ENCODE measurements at regions not wholly inside any gene's neighbourhood (a gene's known extent, or its start where the extent isn't known, plus 50 kb on each side); places are given as distances from the start of the nearest gene placed in this dataset.

- FAIRE-seq (no peak), DNase-seq (ENCODE audit: low spot score in 2 of 2) (no peak)
Observed at GRCh38 chr5:109533751-109534272, 124.0 kb upstream of the PJA2 start.

GRCh38 chr5:109532773-109533364 lies 123.1 kb upstream of the PJA2 start:
- FAIRE-seq (no peak), DNase-seq (ENCODE audit: low spot score in 2 of 2) (no peak)

GRCh38 chr5:109531262-109531661 lies 121.5 kb upstream of the PJA2 start:
- FAIRE-seq: no peak

DNA sequence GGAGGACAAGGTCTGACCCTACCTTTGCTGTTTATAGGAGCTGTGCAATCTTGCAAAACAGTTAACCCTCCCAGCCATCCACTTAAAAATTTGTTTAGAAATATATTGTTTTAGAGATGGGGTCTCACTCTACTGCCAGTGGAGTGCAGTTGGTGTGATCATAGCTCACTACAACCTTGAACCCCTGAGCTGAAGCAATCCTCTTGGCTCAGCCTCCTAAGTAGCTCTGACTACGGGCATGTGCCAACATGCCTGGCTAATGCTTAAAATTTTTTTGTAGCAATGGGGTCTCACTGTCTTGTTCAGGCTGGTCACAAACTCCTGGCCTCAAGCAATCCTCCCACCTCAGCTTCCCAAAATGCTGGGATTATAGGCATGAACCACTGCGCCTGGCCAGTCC lies 120.2 kb upstream of the PJA2 start:
- DNase-seq (ENCODE audit: low spot score in 2 of 2) (no peak), FAIRE-seq (no peak)

More at GRCh38 chr5:109531262-109531661, 121.5 kb upstream of the PJA2 start:
- no peak for DNase-seq (ENCODE audit: low spot score in 2 of 2)

DNA sequence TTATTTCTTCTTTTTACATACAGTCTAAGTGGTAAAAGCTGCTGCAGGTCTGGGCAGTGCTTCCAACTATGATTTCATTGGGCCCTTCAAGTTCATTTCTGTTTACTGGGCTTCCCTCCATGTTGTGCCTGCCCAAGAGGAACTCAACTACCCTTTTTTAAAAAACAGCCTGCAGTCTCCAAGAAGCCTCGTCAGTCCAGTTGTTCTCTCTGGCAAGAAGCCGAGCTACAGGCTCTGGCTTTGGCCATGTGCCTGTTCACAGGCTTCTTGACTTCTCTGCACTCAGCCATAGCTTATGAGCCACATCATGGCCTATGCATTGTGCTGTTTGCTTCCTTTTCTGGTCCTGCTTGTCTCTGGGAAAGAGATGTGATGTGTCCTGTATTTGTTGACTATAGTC lies 119.7 kb upstream of the PJA2 start:
- DNase-seq (ENCODE audit: low spot score in 2 of 2): no peak

GRCh38 chr5:109524555-109524954 lies 114.8 kb upstream of the PJA2 start:
- FAIRE-seq (no peak), DNase-seq (ENCODE audit: low spot score in 2 of 2) (no peak)

More for the DNA sequence above, 119.7 kb upstream of the PJA2 start:
- FAIRE-seq: no peak

DNA sequence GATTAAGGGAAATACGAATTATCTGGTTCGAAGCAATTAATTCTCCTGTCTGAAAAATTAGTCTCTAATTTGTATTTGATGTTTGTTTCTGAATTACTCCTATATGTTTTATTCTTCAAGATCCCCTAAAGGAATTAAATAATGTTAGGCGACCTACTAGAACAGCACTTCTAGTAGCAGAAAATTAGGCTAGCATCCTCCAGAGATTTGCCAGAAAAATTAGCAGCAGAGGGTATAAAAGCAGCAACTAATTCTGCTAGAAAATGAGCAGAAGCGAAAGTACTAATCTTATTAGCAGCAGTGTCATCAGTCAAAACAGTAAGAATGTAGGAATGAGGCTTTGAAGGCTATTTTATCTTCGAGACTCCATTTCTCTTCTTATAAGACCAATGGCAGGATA lies 114.3 kb upstream of the PJA2 start:
- no peak for FAIRE-seq
- DNase-seq (ENCODE audit: low spot score in 2 of 2): no peak

GRCh38 chr5:109522404-109522803 lies 112.6 kb upstream of the PJA2 start:
- FAIRE-seq: no peak
- DNase-seq (ENCODE audit: low spot score in 2 of 2): no peak

DNA sequence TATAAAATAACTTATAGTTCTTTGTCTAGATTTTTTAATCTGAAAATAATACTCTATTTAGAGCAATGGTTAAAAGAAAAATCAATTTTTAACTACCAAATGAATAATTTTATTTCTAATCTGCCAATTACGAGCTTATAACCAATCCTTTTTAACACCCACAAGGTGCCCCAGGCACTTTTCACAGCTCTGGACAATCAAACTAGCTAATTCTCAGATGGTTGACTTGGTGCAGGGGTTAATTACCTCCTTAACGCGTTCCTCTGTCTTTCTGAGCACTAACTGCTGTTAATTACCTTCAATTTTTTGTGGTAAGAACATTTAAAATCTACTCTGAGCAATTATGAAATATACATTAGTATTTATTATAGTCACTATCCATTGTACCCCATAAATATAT lies 109.6 kb upstream of the PJA2 start:
- FAIRE-seq (no peak), DNase-seq (ENCODE audit: low spot score in 2 of 2) (no peak)

DNA sequence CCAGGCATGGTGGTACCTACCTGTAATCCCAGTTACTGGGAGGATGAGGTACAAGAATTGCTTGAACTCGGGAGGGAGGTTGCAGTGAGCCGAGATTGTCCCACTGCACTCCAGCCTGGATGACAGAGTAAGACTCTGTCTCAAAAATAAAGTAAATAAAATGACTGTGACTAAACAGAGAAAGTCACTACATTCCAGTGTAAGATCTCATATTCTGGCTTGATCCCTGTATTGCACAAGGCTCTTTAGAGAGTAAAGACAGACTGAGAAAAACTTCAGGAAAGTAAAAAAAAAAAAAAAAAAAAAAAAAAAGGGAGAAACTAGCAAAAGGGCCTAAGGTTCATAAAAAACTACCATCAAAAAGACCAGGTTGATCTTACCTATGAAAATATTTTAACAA lies 106.6 kb upstream of the PJA2 start:
- FAIRE-seq (no peak), DNase-seq (ENCODE audit: low spot score in 2 of 2) (no peak)

- FAIRE-seq: no peak
Observed at GRCh38 chr5:109511980-109512734, 102.4 kb upstream of the PJA2 start.

GRCh38 chr5:109506556-109506955 lies 96.8 kb upstream of the PJA2 start:
- no peak for FAIRE-seq
- DNase-seq (ENCODE audit: low spot score in 2 of 2): no peak

More at GRCh38 chr5:109511980-109512734, 102.4 kb upstream of the PJA2 start:
- no peak for DNase-seq (ENCODE audit: low spot score in 2 of 2)

DNA sequence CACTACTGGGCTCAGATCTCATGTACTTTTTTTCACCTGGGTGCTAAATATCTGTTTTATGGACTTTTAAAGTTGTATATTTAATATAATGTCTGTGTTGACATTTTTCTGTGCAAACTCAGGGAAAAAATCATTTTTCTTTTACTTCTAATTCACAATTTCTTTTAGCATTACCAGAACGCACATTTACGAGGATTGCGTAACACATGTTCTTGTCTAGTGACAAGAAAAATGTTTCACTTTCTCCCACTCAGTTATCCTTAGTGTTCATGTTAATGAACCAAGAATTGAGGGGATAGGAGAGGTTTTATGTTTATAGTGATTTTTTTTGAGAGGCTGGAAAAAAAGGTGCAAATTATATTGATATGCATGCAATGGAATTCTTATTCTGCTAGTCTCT lies 86.3 kb upstream of the PJA2 start:
- DNase-seq (ENCODE audit: low spot score in 2 of 2): no peak
- FAIRE-seq: no peak

DNA sequence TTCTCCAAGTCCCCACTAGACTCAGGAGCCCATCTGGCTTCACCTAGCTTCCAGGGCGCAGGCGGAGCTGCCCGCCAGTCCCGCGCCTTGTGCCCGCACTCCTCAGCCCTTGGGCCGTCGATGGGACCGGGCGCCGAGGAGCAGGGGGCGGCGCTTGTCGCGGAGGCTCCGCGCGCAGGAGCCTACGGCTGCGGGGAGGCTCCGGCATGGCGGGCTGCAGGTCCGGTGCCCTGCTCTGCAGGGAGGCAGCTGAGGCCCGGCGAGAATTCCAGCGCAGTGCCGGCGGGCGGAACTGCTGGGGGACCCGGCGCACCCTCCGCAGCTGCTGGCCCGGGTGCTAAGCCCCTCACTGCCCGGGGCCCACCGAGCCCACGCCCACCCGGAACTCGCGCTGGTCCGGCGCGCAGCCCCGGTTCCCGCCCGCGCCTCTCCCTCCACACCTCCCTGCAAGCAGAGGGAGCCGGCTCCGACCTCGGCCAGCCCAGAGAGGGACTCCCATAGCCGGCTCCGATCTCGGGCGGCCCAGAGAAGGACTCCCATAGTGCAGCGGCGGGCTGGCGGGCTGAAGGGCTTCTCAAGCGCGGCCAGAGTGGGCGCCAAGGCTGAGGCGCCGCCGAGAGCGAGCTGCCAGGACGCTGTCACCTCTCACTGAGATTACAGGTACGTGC lies 78.1 kb upstream of the PJA2 start:
- FAIRE-seq (no peak), DNase-seq (ENCODE audit: low spot score in 2 of 2) (no peak)

GRCh38 chr5:109486200-109486804 lies 76.5 kb upstream of the PJA2 start:
- DNase-seq (ENCODE audit: low spot score in 2 of 2) (no peak), FAIRE-seq (no peak)

DNA sequence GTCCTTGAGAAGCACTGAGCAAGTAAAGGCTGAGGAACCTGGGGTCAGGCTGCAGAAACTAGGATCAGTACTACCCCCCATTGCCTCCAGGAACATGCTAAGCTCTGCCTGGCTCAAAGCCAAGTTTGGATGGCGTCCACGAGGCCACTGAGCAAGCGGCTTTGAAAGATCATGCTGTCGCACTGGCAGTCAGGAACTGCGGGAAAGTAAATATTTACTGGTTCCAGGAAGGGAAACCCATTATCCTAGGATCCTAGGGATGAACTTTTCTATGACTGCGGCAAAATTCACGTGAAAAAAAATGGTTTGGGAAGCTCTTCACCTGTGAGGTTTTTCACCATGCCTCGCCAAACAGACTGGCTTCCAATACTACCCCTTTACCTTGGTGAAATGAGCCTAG lies 75.3 kb upstream of the PJA2 start:
- DNase-seq (ENCODE audit: low spot score in 2 of 2) (peak in 1 of 2 donors; percentile 36), FAIRE-seq (no peak)

DNA sequence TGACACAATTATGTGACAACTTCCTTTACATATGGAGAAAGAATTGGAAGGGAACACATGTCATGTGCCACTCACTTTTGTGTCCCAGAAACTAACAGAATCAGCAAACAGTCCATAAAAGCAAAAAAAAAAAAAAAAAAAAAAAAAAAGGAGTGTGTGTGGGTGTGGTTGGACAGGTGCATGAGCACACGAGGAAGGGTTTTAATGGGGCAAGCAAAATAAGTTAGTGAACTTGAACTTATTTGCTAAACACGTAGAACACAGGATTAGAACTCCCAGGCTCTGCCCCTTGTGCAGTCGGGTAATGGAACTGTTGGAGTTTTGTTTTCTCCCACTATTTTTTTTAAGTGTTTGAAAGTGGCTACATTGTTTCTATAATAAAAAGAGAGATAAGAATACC lies 74.8 kb upstream of the PJA2 start:
- FAIRE-seq (no peak), DNase-seq (ENCODE audit: low spot score in 2 of 2) (no peak)

DNA sequence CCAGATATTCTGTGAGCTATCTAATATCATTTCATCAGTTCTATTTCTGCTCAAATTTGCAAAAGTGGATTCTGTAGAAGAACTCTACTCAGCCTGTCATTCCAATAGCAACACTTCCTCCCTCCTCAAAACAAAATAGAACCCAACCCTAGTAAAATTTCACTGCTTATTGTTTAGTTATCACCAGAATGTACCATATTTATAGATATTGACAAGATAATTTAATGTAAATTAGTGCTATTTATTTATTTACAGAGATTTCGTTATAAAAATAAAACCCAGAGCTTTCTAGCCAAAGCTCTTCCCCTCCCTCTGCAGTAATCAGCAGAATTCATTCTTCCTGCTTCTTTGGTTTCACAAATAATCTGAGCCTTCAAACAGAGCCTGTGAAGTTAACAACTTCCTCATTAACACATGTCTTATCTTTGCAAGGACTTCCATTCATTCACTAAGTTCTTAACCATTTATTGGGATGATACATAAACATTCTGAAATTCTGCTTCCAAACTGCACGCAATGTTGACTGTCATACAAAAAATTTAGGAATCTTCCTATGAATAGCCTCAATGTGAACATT lies 73.7 kb upstream of the PJA2 start:
- no peak for DNase-seq (ENCODE audit: low spot score in 2 of 2)
- FAIRE-seq: no peak

- FAIRE-seq: no peak
Observed at GRCh38 chr5:109482748-109483147, 73.0 kb upstream of the PJA2 start.

DNA sequence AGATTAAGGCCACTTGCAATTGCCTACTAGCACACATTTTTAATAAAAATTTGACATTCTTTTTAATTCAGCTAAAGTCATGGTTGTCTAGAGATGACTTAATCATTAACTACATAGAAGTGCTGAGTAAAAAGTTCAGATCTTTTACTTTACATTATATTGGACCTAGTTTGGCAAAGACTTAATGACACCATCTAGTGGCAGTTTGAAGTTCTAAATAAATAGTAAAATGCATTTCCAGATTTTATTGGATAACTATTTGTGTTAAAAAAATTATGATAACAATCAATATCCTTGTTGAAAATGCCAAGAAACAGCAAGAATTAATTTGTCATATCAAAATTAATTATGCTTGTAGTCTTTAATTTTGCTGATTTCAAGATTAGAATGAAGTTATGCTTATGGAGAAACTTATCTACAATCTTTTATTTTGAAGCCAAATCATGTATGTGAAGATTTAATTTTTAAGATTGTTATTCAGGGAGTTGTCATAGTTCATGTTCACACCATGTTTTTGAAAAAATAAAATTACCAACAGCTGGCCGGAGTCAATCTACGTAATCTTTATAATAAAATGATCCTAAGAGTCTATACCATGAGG lies 69.6 kb upstream of the PJA2 start:
- no peak for DNase-seq (ENCODE audit: low spot score in 2 of 2)
- peak; percentile 93 for FAIRE-seq

More at GRCh38 chr5:109482748-109483147, 73.0 kb upstream of the PJA2 start:
- DNase-seq (ENCODE audit: low spot score in 2 of 2): no peak
